Endodermal cell (in vitro differentiated cells): ENCODE measurements at regions not wholly inside any gene's neighbourhood (a gene's known extent, or its start where the extent isn't known, plus 50 kb on each side); places are given as distances from the start of the nearest gene placed in this dataset.

Experiments
- DNase-seq: peaks from one replicate; pipeline ENCODE4 v3.0.0-alpha.2; 2017
- H3K27ac ChIP-seq: 2 replicates; pipeline ENCODE4 v1.5.1; 2013; ENCODE audit warnings: mild to moderate bottlenecking, low read depth, low read length, moderate library complexity
- H3K27me3 ChIP-seq: 2 replicates; pipeline ENCODE4 v1.6.1; 2013; ENCODE audit warnings: mild to moderate bottlenecking, low read length, moderate library complexity; ENCODE audit not compliant: insufficient read depth, control insufficient read depth, poor library complexity, severe bottlenecking
- H3K36me3 ChIP-seq: 2 replicates; pipeline ENCODE4 v1.7.0; 2013; ENCODE audit warnings: mild to moderate bottlenecking, low read length, moderate library complexity; ENCODE audit not compliant: control insufficient read depth, insufficient read depth
- H3K4me1 ChIP-seq: one replicate; pipeline ENCODE4 v1.7.0; 2013; ENCODE audit warnings: low read length; ENCODE audit not compliant: control insufficient read depth, insufficient read depth
- H3K4me3 ChIP-seq: 2 replicates; pipeline ENCODE4 v1.5.1; 2013; ENCODE audit warnings: mild to moderate bottlenecking, low read length, moderate library complexity
- H3K9ac ChIP-seq: 2 replicates; pipeline ENCODE4 v1.6.1; 2013; ENCODE audit warnings: mild to moderate bottlenecking, low read length, moderate library complexity; ENCODE audit not compliant: poor library complexity, severe bottlenecking; ENCODE audit errors: extremely low read depth
- H3K9me3 ChIP-seq: 2 replicates; pipeline ENCODE4 v1.6.1; 2013; ENCODE audit warnings: mild to moderate bottlenecking, low read length, moderate library complexity; ENCODE audit not compliant: control insufficient read depth
- H3K27ac Mint-ChIP-seq: 2 replicates; pipeline ENCODE4 v1.8.0; 2020; ENCODE audit warnings: mixed read lengths
- H3K27me3 Mint-ChIP-seq: 2 replicates; pipeline ENCODE4 v1.8.0; 2021; ENCODE audit warnings: mild to moderate bottlenecking, mixed read lengths; ENCODE audit not compliant: insufficient read depth
- H3K36me3 Mint-ChIP-seq: 2 replicates; pipeline ENCODE4 v1.8.0; 2020; ENCODE audit warnings: low read depth, mixed read lengths
- H3K4me1 Mint-ChIP-seq: 2 replicates; pipeline ENCODE4 v1.8.0; 2020; ENCODE audit warnings: mixed read lengths
- H3K4me3 Mint-ChIP-seq: 2 replicates; pipeline ENCODE4 v1.8.0; 2020; ENCODE audit warnings: mild to moderate bottlenecking, moderate library complexity, mixed read lengths
- H3K9me3 Mint-ChIP-seq: 2 replicates; pipeline ENCODE4 v1.8.0; 2020; ENCODE audit warnings: mild to moderate bottlenecking, mixed read lengths
- WGBS, 2 experiments: methylation state at CpG; one replicate each; pipeline versions ENCODE4 v1.1.5 to v1.1.7; 2013; ENCODE audit warnings: missing lambda C conversion rate in 2 of 2, mixed read lengths in 1 of 2; ENCODE audit not compliant: insufficient coverage in 1 of 2, insufficient read length in 1 of 2; 5-methylcytosine and 5-hydroxymethylcytosine counted together
- TF ChIP-seq, protein P1 (sequence below): fragments of 200-600 bp; sonication (generic); conservative IDR thresholded peaks from 2 replicates; pipeline ENCODE4 v1.5.0; 2021; ENCODE audit warnings: antibody characterized with exemption, mild to moderate bottlenecking

DNA sequence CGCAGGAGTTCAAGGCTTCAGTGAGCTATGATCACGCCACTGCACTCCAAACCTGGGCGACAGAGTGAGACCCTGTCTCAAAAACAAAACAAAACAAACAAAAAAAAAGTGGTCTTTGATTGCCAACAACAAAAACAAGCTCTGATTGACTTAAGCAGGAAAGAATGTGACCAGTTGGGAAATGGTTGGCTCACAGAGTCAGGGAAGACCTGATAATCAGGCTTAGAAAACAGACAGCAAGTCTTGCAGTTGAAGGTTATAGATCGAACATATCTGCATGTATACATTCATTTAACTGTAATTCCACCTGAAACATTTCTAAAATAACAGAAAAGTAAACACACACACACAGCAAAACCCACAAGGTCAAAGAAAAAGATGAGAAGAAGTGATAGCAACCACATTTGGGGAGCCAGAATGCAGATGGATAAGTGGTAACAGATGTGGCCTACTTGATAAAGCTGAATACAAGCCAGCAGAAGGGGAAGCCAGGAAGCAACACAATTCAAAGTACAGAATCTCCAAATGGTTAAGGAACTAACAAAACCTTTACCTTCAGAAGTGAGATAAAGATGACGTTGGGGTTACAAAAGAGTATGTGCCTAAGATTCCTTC, 699.9 kb upstream of the ZNF385D start:
- H3K4me3 ChIP-seq: no peak overlapping the region
- H3K36me3 ChIP-seq: no peaks in the 10 kb centered on the region
- H3K27me3 ChIP-seq: no peaks in the 10 kb centered on the region
- no peaks in the 10 kb centered on the region for H3K36me3 Mint-ChIP-seq
- H3K9me3 ChIP-seq: no peaks in the 10 kb centered on the region
- H3K27ac Mint-ChIP-seq: no peak overlapping the region
- no peaks in the 10 kb centered on the region for H3K4me1 Mint-ChIP-seq
- H3K27me3 Mint-ChIP-seq: no peaks in the 10 kb centered on the region
- H3K4me1 ChIP-seq: no peaks in the 10 kb centered on the region
- DNase-seq: no peak
- TF ChIP-seq, protein P1, sequence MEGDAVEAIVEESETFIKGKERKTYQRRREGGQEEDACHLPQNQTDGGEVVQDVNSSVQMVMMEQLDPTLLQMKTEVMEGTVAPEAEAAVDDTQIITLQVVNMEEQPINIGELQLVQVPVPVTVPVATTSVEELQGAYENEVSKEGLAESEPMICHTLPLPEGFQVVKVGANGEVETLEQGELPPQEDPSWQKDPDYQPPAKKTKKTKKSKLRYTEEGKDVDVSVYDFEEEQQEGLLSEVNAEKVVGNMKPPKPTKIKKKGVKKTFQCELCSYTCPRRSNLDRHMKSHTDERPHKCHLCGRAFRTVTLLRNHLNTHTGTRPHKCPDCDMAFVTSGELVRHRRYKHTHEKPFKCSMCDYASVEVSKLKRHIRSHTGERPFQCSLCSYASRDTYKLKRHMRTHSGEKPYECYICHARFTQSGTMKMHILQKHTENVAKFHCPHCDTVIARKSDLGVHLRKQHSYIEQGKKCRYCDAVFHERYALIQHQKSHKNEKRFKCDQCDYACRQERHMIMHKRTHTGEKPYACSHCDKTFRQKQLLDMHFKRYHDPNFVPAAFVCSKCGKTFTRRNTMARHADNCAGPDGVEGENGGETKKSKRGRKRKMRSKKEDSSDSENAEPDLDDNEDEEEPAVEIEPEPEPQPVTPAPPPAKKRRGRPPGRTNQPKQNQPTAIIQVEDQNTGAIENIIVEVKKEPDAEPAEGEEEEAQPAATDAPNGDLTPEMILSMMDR: no peak
- no peaks in the 10 kb centered on the region for H3K9me3 Mint-ChIP-seq
- H3K27ac ChIP-seq: no peak overlapping the region
- no peak overlapping the region for H3K4me3 Mint-ChIP-seq
- WGBS, 2 experiments: 84 to 89% methylated on average over 2 to 5 of the region's 5 CpGs
- no peak overlapping the region for H3K9ac ChIP-seq

GRCh38 chr3:22451501-22451900, 700.5 kb upstream of the ZNF385D start:
- H3K4me1 Mint-ChIP-seq: no peaks in the 10 kb centered on the region
- no peaks in the 10 kb centered on the region for H3K9me3 Mint-ChIP-seq
- TF ChIP-seq, protein P1: no peak
- 74% methylated on average over 2 of the region's 2 CpGs; no CpG with 5 or more reads in 1 of the 2 experiments for WGBS, 2 experiments
- H3K27me3 ChIP-seq: no peaks in the 10 kb centered on the region
- H3K27ac Mint-ChIP-seq: no peak overlapping the region
- no peak overlapping the region for H3K9ac ChIP-seq
- H3K9me3 ChIP-seq: no peaks in the 10 kb centered on the region
- no peak overlapping the region for H3K4me3 Mint-ChIP-seq
- H3K36me3 ChIP-seq: no peaks in the 10 kb centered on the region
- no peaks in the 10 kb centered on the region for H3K4me1 ChIP-seq
- H3K4me3 ChIP-seq: no peak overlapping the region
- H3K27ac ChIP-seq: no peak overlapping the region
- H3K27me3 Mint-ChIP-seq: no peaks in the 10 kb centered on the region
- H3K36me3 Mint-ChIP-seq: no peaks in the 10 kb centered on the region
- no peak for DNase-seq

GRCh38 chr3:22453906-22454535, 703.0 kb upstream of the ZNF385D start:
- Mint-ChIP-seq H3K27ac (no peak overlapping the region), H3K9me3 (no peaks in the 10 kb centered on the region), H3K4me1 (no peaks in the 10 kb centered on the region), H3K4me3 (no peak overlapping the region), H3K27me3 (no peaks in the 10 kb centered on the region), H3K36me3 (no peaks in the 10 kb centered on the region)
- Histone ChIP-seq H3K9me3 (no peaks in the 10 kb centered on the region), H3K36me3 (no peaks in the 10 kb centered on the region), H3K4me3 (no peak overlapping the region), H3K4me1 (no peaks in the 10 kb centered on the region), H3K27me3 (no peaks in the 10 kb centered on the region), H3K9ac (no peak overlapping the region), H3K27ac (no peak overlapping the region)
- TF ChIP-seq, protein P1: no peak
- WGBS, 2 experiments: no CpG with 5 or more reads among the region's 1 CpG
- no peak for DNase-seq
